Activated naive CD8-positive, alpha-beta T cell treated with anti-CD3 and anti-CD28 coated beads, Interleukin-2, amount 50 U/mL, for 16 hours (primary cell): ENCODE measurements at regions not wholly inside any gene's neighbourhood (a gene's known extent, or its start where the extent isn't known, plus 50 kb on each side); places are given as distances from the start of the nearest gene placed in this dataset.

Source experiments
- DNase-seq: peaks from one replicate; pipeline ENCODE4 v3.0.0-alpha.2; 2020; ENCODE audit warnings: low read depth, low spot score

DNA sequence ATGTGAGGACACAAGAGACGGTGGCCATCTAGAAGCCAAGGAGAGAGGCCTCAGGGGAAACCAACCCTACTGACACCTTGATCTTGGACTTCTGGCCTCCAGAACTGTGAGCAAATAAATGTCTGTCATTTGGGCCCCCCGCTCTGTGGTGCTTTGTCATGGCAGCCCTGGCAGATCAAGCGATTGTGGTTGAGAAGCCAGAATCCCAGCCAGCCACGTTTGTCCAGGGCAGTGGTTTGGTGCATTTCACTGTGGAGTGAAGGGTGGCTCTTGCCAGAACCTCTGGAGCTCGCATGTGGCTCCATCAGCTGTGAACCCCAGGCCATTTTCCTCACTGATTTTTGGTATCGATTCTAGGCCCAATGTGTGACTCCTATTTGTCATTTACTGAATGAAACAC, 404.9 kb downstream of the BCL11B start:
- no peak for DNase-seq

GRCh38 chr14:98867726-98868125, 404.3 kb downstream of the BCL11B start:
- DNase-seq = no peak

DNA sequence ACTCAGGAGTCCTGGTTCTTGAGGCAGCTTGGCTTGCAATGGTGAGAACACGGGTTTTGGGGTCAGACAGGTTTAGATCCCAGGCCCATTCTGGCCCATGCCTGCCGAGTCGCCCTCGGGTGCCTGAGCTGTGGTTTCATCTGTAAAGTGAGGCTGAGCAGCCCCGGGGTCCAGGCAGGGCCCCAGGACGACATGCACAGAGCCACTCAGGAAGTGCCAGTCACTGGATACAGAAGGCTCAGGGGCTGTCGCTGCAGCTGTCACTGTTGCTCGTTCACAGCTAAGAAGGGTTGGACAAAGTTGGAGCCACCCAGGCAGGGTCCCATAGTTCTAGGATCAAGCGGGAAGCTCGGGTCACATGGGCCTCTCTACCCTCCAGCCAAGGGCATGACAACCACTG, 403.1 kb downstream of the BCL11B start:
- no peak for DNase-seq

GRCh38 chr14:98871796-98872195, 400.2 kb downstream of the BCL11B start:
- DNase-seq = no peak

- DNase-seq = no peak
These were observed 394.9 kb downstream of the BCL11B start for GRCh38 chr14:98877065-98877464.

- no peak for DNase-seq
These were observed 393.7 kb downstream of the BCL11B start for GRCh38 chr14:98878282-98878681.

DNA sequence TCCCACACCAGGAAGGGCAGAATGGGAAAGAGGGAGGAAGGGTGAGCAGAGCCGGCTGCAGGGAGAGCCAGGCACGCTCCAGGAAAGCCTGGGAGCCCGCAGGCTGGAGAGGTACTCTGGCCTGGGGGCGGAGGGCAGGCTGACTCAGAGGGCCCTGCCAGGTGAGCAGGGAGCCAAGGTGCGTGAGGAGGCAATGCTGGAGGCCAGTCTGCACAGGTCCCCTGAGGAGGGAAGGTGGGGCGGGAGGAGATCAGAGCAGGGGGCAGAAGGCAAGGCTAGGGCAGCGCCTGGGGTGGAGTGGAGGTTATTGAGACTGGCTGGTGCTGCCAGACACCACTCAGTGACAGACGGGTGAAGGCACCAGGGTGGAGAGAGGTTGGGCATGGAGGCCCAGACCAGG, 385.0 kb downstream of the BCL11B start:
- no peak for DNase-seq

- DNase-seq = no peak
These were observed 383.7 kb downstream of the BCL11B start for GRCh38 chr14:98888281-98888680.

- no peak for DNase-seq
These were observed 382.8 kb downstream of the BCL11B start for GRCh38 chr14:98888927-98889835.

DNA sequence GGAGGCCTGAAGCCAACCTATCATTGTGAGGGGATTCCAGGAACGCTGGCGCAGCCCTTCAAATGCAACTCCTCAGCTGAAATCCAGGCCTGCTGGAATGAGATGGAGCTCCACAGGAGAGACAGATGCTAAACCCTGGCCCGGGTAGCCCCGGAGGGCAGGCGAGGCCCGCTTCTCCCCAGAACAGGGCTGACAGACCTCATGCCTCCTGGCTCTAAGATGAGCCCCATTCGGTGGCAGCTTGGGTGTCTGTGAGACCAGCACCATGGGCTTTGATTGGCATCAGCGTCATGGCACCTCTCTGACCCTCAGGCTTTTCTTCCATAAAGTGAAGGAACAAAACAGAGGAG, 382.2 kb downstream of the BCL11B start:
- DNase-seq = no peak

DNA sequence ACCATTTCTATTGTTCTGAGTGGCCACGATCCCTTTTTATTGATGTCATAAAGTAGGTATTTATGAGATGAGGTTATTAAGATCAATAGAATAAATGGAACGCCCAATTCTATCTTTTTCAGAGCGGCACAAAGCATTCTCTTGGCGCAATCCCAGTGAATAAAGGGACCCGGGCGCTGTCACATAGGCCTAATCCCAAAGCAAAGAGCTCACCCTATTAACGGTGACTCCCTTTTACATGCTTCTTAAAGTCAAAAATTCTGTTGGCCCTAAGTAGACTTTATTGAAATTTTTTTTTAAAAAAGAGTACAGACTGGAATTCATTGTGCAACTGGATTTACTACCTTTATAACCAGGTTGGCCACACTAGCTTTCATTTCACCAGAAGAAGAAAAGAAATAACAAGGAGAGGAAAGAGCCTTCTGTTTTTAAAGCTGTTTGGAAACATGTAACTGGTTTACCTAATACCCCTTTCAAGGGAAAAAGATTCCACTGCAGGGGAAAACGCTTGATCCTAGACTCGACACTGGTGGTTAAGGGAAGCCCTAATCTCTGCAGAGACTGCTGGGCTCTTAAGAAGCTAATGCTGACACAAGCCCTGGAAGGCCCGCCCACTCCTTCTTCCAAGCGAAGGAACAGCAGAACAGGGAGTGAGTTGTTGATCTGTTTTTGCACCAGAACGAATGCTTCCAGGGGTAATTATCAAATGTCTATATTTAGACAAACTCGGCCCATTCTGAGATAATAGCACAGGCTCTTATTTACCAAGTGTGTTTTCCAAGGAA, 381.2 kb downstream of the BCL11B start:
- DNase-seq = no peak

- DNase-seq = no peak
These were observed 378.3 kb downstream of the BCL11B start for GRCh38 chr14:98893675-98894074.

GRCh38 chr14:98894600-98894999, 377.4 kb downstream of the BCL11B start:
- no peak for DNase-seq

- no peak for DNase-seq
These were observed 375.5 kb downstream of the BCL11B start for GRCh38 chr14:98896449-98896848.

DNA sequence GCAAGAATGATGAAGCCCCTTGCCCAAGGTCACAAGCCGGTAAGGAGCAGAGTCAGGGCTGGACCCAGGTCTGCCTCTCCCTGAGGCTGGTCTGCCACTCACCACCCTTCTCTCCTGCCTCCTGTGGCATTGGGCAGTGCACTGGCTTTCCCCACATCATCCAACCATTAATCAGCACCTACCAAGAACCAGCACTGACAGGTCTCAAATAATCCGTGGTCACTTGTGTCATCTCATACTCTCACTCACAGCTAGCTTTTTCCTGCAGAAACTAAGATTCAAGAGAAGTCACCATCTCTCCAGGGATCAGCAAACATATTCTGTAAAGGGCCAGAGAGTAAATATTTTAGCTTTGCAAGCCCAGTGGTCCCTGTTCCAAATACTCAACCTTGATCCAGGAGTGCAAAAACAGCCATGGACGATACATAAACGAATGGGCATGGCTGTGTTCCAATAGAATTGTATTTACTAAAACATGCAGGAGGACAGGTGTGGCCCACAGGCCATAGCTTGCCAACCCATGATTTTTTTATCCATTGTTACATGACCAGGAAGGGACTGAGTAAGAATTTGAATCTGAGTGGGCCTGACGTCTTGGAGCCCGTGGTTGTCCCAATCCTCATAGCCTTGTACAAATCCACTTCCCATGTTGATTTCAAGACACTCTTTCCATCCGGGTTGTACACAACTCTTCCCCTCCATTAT, 374.2 kb downstream of the BCL11B start:
- DNase-seq = no peak

GRCh38 chr14:98899441-98899840, 372.6 kb downstream of the BCL11B start:
- DNase-seq = no peak

DNA sequence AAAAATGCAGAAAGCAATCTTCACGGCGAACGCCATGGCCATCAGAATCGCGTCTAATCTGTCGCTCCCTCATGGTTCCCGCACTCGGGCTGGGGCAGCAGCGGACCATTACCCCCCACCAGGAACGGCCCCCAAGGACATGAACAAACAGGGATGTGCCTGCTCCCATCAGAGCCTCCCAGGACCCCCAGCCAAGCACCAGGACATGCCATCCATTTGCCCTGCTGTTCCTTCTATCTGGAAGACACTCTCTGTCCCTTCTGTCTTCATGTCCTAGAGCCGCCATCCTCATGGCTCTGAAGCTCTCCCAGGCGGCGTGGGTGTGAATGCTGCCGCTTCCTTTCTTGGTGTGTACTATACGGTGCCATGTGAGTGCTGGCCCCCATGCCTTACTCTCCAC, 371.8 kb downstream of the BCL11B start:
- DNase-seq = no peak

- DNase-seq = no peak
These were observed 371.2 kb downstream of the BCL11B start for GRCh38 chr14:98900798-98901197.

DNA sequence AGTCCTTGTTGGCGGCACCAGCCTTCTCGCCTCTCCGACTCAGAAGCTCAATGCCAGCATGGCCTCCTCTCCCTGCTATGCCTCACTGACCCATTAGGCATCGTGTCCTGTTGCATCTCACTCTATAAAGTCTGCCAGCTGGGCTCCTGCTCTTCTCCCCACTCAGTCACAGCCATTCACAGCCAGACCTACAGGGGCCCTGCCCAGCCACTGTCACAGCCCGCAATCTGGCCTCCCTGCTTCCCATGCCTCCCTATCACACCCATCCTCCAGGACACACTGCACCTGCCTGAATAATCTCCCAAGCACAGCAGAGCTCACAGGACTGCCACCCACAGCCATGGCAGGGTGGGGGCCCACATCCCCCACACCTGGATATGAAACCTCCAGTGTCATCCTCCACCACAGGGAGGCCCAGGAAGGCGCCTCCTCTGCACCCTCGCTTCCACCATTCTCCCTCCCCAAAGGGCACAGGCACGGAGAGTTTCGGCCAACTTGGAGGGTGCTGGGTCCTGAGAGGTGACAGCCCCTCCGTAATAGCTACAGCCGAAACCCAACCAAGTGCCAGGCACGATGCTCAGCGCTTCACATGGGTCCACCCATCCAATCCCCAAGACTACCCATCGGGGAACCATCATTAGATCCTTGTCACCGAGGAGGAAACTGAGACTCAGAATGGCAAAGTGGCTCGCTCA, 370.3 kb downstream of the BCL11B start:
- no peak for DNase-seq

- no peak for DNase-seq
These were observed 368.6 kb downstream of the BCL11B start for GRCh38 chr14:98903371-98903770.

DNA sequence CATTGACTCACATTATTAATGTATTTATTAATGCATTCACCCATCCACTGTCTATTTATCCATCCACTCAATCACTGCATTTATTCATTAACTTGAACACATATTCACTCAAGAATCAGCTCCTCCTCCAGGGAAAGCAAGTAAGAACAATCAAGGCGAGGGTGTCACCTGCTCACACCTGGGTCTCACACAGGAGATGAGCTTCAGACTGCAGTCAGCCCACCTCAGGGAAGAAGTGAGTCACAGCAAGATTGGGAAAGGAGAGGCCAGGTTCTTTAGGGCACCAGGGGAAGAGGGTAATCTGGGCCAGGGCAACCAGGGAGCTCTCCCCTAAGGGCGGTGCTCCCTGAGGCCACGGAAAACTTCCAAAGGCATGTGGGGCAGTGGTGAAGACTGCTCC, 367.3 kb downstream of the BCL11B start:
- DNase-seq = no peak
